ENCODE measurements at regions not wholly inside any gene's neighbourhood (a gene's known extent, or its start where the extent isn't known, plus 50 kb on each side); places are given as distances from the start of the nearest gene placed in this dataset.

- TF ChIP-seq CTCF (IDR thresholded peaks at IDR 0.05) (no peak), POLR2A (IDR thresholded peaks at IDR 0.05) (no peak)
Observed at GRCh38 chr5:8034852-8035251, 165.9 kb downstream of the MTRR start.

Measured in lower leg skin (tissue), 3 donors.